ENCODE measurements at regions not wholly inside any gene's neighbourhood (a gene's known extent, or its start where the extent isn't known, plus 50 kb on each side); places are given as distances from the start of the nearest gene placed in this dataset.

DNA sequence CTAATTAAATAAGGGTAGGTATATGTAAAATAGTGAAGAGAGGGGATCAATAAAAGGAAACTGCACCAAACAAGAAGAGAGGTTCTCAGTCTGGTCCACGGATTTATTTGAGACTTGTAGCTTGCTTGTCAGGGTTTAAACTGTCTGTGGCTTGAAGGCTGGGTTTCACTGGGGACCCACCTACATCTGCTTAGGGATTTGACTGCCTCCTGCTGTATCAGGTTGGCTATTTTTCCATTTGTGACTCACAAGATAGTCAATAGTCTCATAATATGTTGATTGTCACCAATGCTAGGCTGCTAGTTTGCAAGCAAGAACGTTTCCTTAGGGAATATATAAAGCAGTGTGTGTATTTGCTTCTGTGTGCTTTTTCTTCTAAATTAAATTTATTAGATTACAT is 1950.7 kb upstream of the IGFBP7 start:
- TF ChIP-seq, protein P1, sequence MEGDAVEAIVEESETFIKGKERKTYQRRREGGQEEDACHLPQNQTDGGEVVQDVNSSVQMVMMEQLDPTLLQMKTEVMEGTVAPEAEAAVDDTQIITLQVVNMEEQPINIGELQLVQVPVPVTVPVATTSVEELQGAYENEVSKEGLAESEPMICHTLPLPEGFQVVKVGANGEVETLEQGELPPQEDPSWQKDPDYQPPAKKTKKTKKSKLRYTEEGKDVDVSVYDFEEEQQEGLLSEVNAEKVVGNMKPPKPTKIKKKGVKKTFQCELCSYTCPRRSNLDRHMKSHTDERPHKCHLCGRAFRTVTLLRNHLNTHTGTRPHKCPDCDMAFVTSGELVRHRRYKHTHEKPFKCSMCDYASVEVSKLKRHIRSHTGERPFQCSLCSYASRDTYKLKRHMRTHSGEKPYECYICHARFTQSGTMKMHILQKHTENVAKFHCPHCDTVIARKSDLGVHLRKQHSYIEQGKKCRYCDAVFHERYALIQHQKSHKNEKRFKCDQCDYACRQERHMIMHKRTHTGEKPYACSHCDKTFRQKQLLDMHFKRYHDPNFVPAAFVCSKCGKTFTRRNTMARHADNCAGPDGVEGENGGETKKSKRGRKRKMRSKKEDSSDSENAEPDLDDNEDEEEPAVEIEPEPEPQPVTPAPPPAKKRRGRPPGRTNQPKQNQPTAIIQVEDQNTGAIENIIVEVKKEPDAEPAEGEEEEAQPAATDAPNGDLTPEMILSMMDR (conservative IDR thresholded peaks at IDR 0.05; ENCODE audit: low read depth, low read length) = peak; percentile 22; the same call in 1 of the 2 replicates
- TF ChIP-seq EZH2 (IDR thresholded peaks at IDR 0.05; ENCODE audit: low read length, unreplicated experiment) = no peak
- TF ChIP-seq EZH2phosphoT487 (IDR thresholded peaks at IDR 0.05; ENCODE audit: borderline replicate concordance, low read length) = no peak

Data from PC-3 (cell line).